H1 (cell line): ENCODE measurements at regions not wholly inside any gene's neighbourhood (a gene's known extent, or its start where the extent isn't known, plus 50 kb on each side); places are given as distances from the start of the nearest gene placed in this dataset.

Source experiments
- CTCF ChIA-PET: fragments of 300-600 bp; sonication (Branson Sonifier 250); formaldehyde crosslinking; loops from one replicate; lab custom pipeline; 2021; ENCODE audit not compliant: partially characterized antibody; lab: Charles Lee
- POLR2A ChIA-PET: fragments of 300-600 bp; sonication (Branson Sonifier 250); formaldehyde crosslinking; loops from one replicate; lab custom pipeline; 2021; ENCODE audit warnings: inconsistent platforms; ENCODE audit not compliant: partially characterized antibody; lab: Charles Lee
- DNase-seq, 2 experiments: peaks; one replicate each; pipeline versions ENCODE4 v3.0.0 to v3.0.0-alpha.2; 2010 to 2022; ENCODE audit warnings: low spot score in 2 of 2, low read depth in 1 of 2, mixed read lengths in 1 of 2
- FAIRE-seq: peaks from 2 replicates; lab custom pipeline; 2011; peaks lifted over from hg19 to GRCh38; lab: Jason Lieb, UNC
- H2AFZ ChIP-seq: 2 replicates; pipeline ENCODE4 v1.8.1; 2012; ENCODE audit warnings: low read length, inconsistent platforms
- H2AK5ac ChIP-seq: 2 replicates; pipeline ENCODE4 v1.6.1; 2013; ENCODE audit warnings: low read depth, low read length
- H2BK120ac ChIP-seq: replicated peaks from 2 replicates; pipeline ENCODE3; 2013; ENCODE audit warnings: low read depth, low read length, inconsistent platforms
- H2BK12ac ChIP-seq: 2 replicates; pipeline ENCODE4 v1.6.1; 2013; ENCODE audit warnings: low read depth, low read length
- H2BK15ac ChIP-seq: 2 replicates; pipeline ENCODE4 v1.6.1; 2013; ENCODE audit warnings: low read length
- H2BK20ac ChIP-seq: 2 replicates; pipeline ENCODE4 v1.6.1; 2013; ENCODE audit warnings: low read length
- H2BK5ac ChIP-seq: 2 replicates; pipeline ENCODE4 v1.6.1; 2013; ENCODE audit warnings: low read depth, low read length
- H3K14ac ChIP-seq: 2 replicates; pipeline ENCODE4 v1.6.1; 2013; ENCODE audit warnings: inconsistent platforms; ENCODE audit not compliant: insufficient read length
- H3K18ac ChIP-seq: 2 replicates; pipeline ENCODE4 v1.6.1; 2013; ENCODE audit warnings: low read length; ENCODE audit errors: extremely low read depth
- H3K23ac ChIP-seq: 2 replicates; pipeline ENCODE4 v1.6.1; 2013; ENCODE audit warnings: inconsistent platforms; ENCODE audit not compliant: insufficient read length
- H3K23me2 ChIP-seq: 2 replicates; pipeline ENCODE4 v1.6.1; 2013; ENCODE audit warnings: low read depth, low read length
- H3K27ac ChIP-seq: 2 replicates; pipeline ENCODE4 v1.6.1; 2011; ENCODE audit warnings: low read depth, low read length, inconsistent platforms
- H3K27me3 ChIP-seq, 4 experiments: replicated peaks in 1 of 4; 1 replicate in 1 of 4; 2 replicates in 3 of 4; pipeline versions ENCODE4 v1.6.1 to v1.8.1; 2011 to 2013; ENCODE audit warnings: low read length in 3 of 4, mild to moderate bottlenecking in 3 of 4, inconsistent platforms in 2 of 4, mixed read lengths in 2 of 4, moderate library complexity in 1 of 4; ENCODE audit not compliant: control insufficient read depth in 3 of 4, insufficient read depth in 3 of 4; ENCODE audit errors: extremely low read depth in 1 of 4
- H3K36me3 ChIP-seq, 4 experiments: 2 replicates each; pipeline versions ENCODE4 v1.6.1 to v1.8.1; 2011 to 2013; ENCODE audit warnings: mild to moderate bottlenecking in 4 of 4, low read length in 3 of 4, moderate library complexity in 2 of 4, control low read depth in 1 of 4, inconsistent platforms in 1 of 4; ENCODE audit not compliant: insufficient read depth in 4 of 4, control insufficient read depth in 2 of 4
- H3K4ac ChIP-seq: replicated peaks from 2 replicates; pipeline ENCODE3; 2013; ENCODE audit warnings: low read length, low read depth, mixed read lengths, inconsistent platforms; ENCODE audit not compliant: insufficient read length
- H3K4me1 ChIP-seq, 4 experiments: replicated peaks in 1 of 4; 1 replicate in 1 of 4; 2 replicates in 3 of 4; pipeline versions ENCODE4 v1.6.1 to v1.8.1; 2011 to 2013; ENCODE audit warnings: low read length in 3 of 4, inconsistent platforms in 2 of 4, mixed read lengths in 1 of 4; ENCODE audit not compliant: insufficient read depth in 4 of 4, control insufficient read depth in 3 of 4
- H3K4me2 ChIP-seq, 2 experiments: 2 replicates each; pipeline versions ENCODE4 v1.6.1 to v1.8.1; 2011 to 2013; ENCODE audit warnings: low read depth in 2 of 2, low read length in 2 of 2, control low read depth in 1 of 2, inconsistent platforms in 1 of 2, mild to moderate bottlenecking in 1 of 2; ENCODE audit not compliant: insufficient read depth in 1 of 2
- H3K4me3 ChIP-seq, 4 experiments: fragments of 200-600, 300-600 bp in 1 of 4; sonication (generic), shearing (Covaris generic), sonication (Bioruptor Twin) in 1 of 4; 2 replicates each; pipeline versions ENCODE4 v1.5.1 to v1.8.1; 2011 to 2016; ENCODE audit warnings: low read length in 4 of 4, low read depth in 3 of 4, control low read depth in 2 of 4, inconsistent platforms in 2 of 4, mild to moderate bottlenecking in 2 of 4, mixed read lengths in 1 of 4, moderate library complexity in 1 of 4; ENCODE audit not compliant: insufficient read depth in 2 of 4; ENCODE audit errors: extremely low read depth in 1 of 4
- H3K56ac ChIP-seq: replicated peaks from 2 replicates; pipeline ENCODE3; 2013; ENCODE audit warnings: low read depth, mild to moderate bottlenecking, mixed read lengths, low read length, inconsistent platforms; ENCODE audit not compliant: insufficient read length
- H3K79me1 ChIP-seq: 2 replicates; pipeline ENCODE4 v1.6.1; 2013; ENCODE audit warnings: low read depth, low read length, control low read depth
- H3K79me2 ChIP-seq, 2 experiments: 2 replicates each; pipeline versions ENCODE4 v1.6.1 to v1.8.1; 2012 to 2013; ENCODE audit warnings: low read length in 2 of 2, mild to moderate bottlenecking in 2 of 2, inconsistent platforms in 1 of 2; ENCODE audit not compliant: insufficient read depth in 2 of 2, control insufficient read depth in 1 of 2
- H3K9ac ChIP-seq, 4 experiments: replicated peaks in 1 of 4; 1 replicate in 1 of 4; 2 replicates in 3 of 4; pipeline versions ENCODE4 v1.6.1 to v1.8.1; 2011 to 2013; ENCODE audit warnings: low read depth in 3 of 4, low read length in 3 of 4, control low read depth in 2 of 4, mild to moderate bottlenecking in 2 of 4, moderate library complexity in 2 of 4, inconsistent platforms in 1 of 4; ENCODE audit errors: extremely low read depth in 1 of 4
- H3K9me3 ChIP-seq, 2 experiments: 2 replicates each; pipeline versions ENCODE4 v1.6.1 to v1.8.1; 2012 to 2013; ENCODE audit warnings: mild to moderate bottlenecking in 2 of 2, moderate library complexity in 2 of 2, control low read depth in 1 of 2, inconsistent platforms in 1 of 2, low read depth in 1 of 2, low read length in 1 of 2, mixed read lengths in 1 of 2; ENCODE audit not compliant: insufficient read depth in 2 of 2
- H4K20me1 ChIP-seq, 2 experiments: replicated peaks in 1 of 2; 2 replicates each; pipeline versions ENCODE3 to v1.8.1; 2011 to 2013; ENCODE audit warnings: inconsistent platforms in 2 of 2, low read length in 2 of 2, mild to moderate bottlenecking in 1 of 2; ENCODE audit not compliant: insufficient read depth in 2 of 2, control insufficient read depth in 1 of 2
- H4K5ac ChIP-seq: 2 replicates; pipeline ENCODE4 v1.6.1; 2013; ENCODE audit warnings: low read length, low read depth, mixed read lengths, inconsistent platforms; ENCODE audit not compliant: insufficient read length
- H4K8ac ChIP-seq: 2 replicates; pipeline ENCODE4 v1.8.0; 2013; ENCODE audit warnings: mild to moderate bottlenecking, moderate library complexity, low read length, inconsistent platforms; ENCODE audit not compliant: insufficient read depth; ENCODE audit errors: extremely low read depth
- H4K91ac ChIP-seq: replicated peaks from 2 replicates; pipeline ENCODE3; 2013; ENCODE audit warnings: low read length, mixed read lengths, inconsistent platforms; ENCODE audit not compliant: insufficient read length
- WGBS, 2 experiments: shearing (Covaris generic) in 1 of 2; methylation state at CpG; one replicate each; pipeline versions ENCODE4 v1.1.6 to v1.1.7; 2013 to 2015; ENCODE audit warnings: low lambda C conversion rate in 2 of 2, mixed read lengths in 2 of 2, inconsistent platforms in 1 of 2, low coverage in 1 of 2, missing lambda C conversion rate in 1 of 2; ENCODE audit not compliant: insufficient replicate concordance in 2 of 2, insufficient coverage in 1 of 2, insufficient read length in 1 of 2; ENCODE audit errors: extremely low coverage in 1 of 2, missing lambda C conversion rate in 1 of 2; 5-methylcytosine and 5-hydroxymethylcytosine counted together

GRCh38 chr5:163633926-163634460 lies 128.6 kb downstream of the MAT2B start:
- Histone ChIP-seq H3K27ac (no peak overlapping the region), H4K91ac (no peak overlapping the region), H3K36me3 (no peaks in the 10 kb centered on the region), H3K18ac (no peak overlapping the region), H2BK15ac (no peak overlapping the region), H3K27me3 (no peaks in the 10 kb centered on the region), H4K8ac (no peak overlapping the region), H2AFZ (no peak overlapping the region), H2BK12ac (no peak overlapping the region), H3K9ac (no peak overlapping the region), H2BK120ac (no peak overlapping the region), H2BK20ac (no peak overlapping the region), H3K79me1 (no peaks in the 10 kb centered on the region), H4K20me1 (no peaks in the 10 kb centered on the region), H3K4me3 (no peak overlapping the region), H3K14ac (no peak overlapping the region), H2BK5ac (no peak overlapping the region), H3K9me3 (no peaks in the 10 kb centered on the region), H3K4ac (no peak overlapping the region), H4K5ac (no peak overlapping the region), H3K23ac (no peak overlapping the region), H3K4me1 (no peaks in the 10 kb centered on the region), H3K23me2 (no peaks in the 10 kb centered on the region), H2AK5ac (no peak overlapping the region), H3K56ac (no peak overlapping the region), H3K4me2 (no peak overlapping the region), H3K79me2 (no peaks in the 10 kb centered on the region)
- no peak for FAIRE-seq
- no peak for DNase-seq
- 97% methylated on average over 3 of the region's 3 CpGs; no CpG with 5 or more reads in 1 of the 2 experiments for WGBS, 2 experiments
- ChIA-PET CTCF (no interaction called here), POLR2A (no interaction called here)
